ENCODE measurements at regions not wholly inside any gene's neighbourhood (a gene's known extent, or its start where the extent isn't known, plus 50 kb on each side); places are given as distances from the start of the nearest gene placed in this dataset.

- H3K4me1 Mint-ChIP-seq, result no peaks in the 10 kb centered on the region
- peaks cover 0 to 18% (median 6%) of the 10 kb centered on the region in 7 donors for H3K9me3 Mint-ChIP-seq
- peaks cover 0 to 5% (median 0%) of the 10 kb centered on the region in 3 donors for H3K27me3 Mint-ChIP-seq (ENCODE audit: low read depth in 3 of 3)
- Histone ChIP-seq H3K4me1 (ENCODE audit: control insufficient read depth in 1 of 2, insufficient read depth in 2 of 2, low read length in 2 of 2) (no peaks in the 10 kb centered on the region), H4K20me1 (ENCODE audit: insufficient read depth, low read length) (no peaks in the 10 kb centered on the region), H3K4me2 (replicated peaks; ENCODE audit: extremely low read depth, low read length, poor library complexity, severe bottlenecking) (no peak overlapping the region), H3K79me2 (ENCODE audit: insufficient read depth, low read length) (no peaks in the 10 kb centered on the region), H3K36me3 (replicated peaks in 1 of 2; ENCODE audit: control insufficient read depth in 1 of 2, insufficient read depth in 2 of 2, low read length in 2 of 2) (no peaks in the 10 kb centered on the region), H3K27ac (ENCODE audit: low read depth in 1 of 2, low read length in 2 of 2) (no peak overlapping the region), H3K27me3 (ENCODE audit: control insufficient read depth in 2 of 2, insufficient read depth in 2 of 2, low read length in 2 of 2) (no peaks in the 10 kb centered on the region), H2AFZ (ENCODE audit: insufficient read depth, low read depth, low read length, poor library complexity, severe bottlenecking) (no peak overlapping the region), H3K9me3 (replicated peaks in 1 of 2; ENCODE audit: control insufficient read depth in 1 of 2, insufficient read depth in 1 of 2, low read length in 2 of 2) (no peaks in the 10 kb centered on the region), H3K9ac (ENCODE audit: insufficient read depth, low read length, poor library complexity, severe bottlenecking) (no peak overlapping the region), H3K4me3 (replicated peaks in 1 of 3; ENCODE audit: low read depth in 2 of 3, low read length in 3 of 3) (no peak overlapping the region)
- H3K36me3 Mint-ChIP-seq, result peaks cover 0 to 2% of the 10 kb centered on the region in 2 donors
- intact Hi-C loops (cut with micrococcal nuclease), result no loop called here
- no peak overlapping the region for H3K27ac Mint-ChIP-seq
- WGBS (ENCODE audit: insufficient coverage), result no CpG with 5 or more reads among the region's 1 CpG
- no peak for DNase-seq
- no peak for TF ChIP-seq CTCF (IDR thresholded peaks at IDR 0.05)
- H3K4me3 Mint-ChIP-seq, result no peak overlapping the region
Observed at GRCh38 chr21:28832013-28832714, 160.5 kb downstream of the LTN1 start.

GRCh38 chr21:28828981-28829380 is 163.7 kb downstream of the LTN1 start:
- Histone ChIP-seq H3K4me2 (replicated peaks; ENCODE audit: extremely low read depth, low read length, poor library complexity, severe bottlenecking) (no peak overlapping the region), H3K4me3 (replicated peaks in 1 of 3; ENCODE audit: low read depth in 2 of 3, low read length in 3 of 3) (no peak overlapping the region), H3K36me3 (replicated peaks in 1 of 2; ENCODE audit: control insufficient read depth in 1 of 2, insufficient read depth in 2 of 2, low read length in 2 of 2) (no peaks in the 10 kb centered on the region), H2AFZ (ENCODE audit: insufficient read depth, low read depth, low read length, poor library complexity, severe bottlenecking) (no peak overlapping the region), H3K4me1 (ENCODE audit: control insufficient read depth in 1 of 2, insufficient read depth in 2 of 2, low read length in 2 of 2) (no peaks in the 10 kb centered on the region), H3K9me3 (replicated peaks in 1 of 2; ENCODE audit: control insufficient read depth in 1 of 2, insufficient read depth in 1 of 2, low read length in 2 of 2) (no peaks in the 10 kb centered on the region), H3K27me3 (ENCODE audit: control insufficient read depth in 2 of 2, insufficient read depth in 2 of 2, low read length in 2 of 2) (no peaks in the 10 kb centered on the region), H3K9ac (ENCODE audit: insufficient read depth, low read length, poor library complexity, severe bottlenecking) (no peak overlapping the region), H3K27ac (ENCODE audit: low read depth in 1 of 2, low read length in 2 of 2) (no peak overlapping the region), H3K79me2 (ENCODE audit: insufficient read depth, low read length) (no peaks in the 10 kb centered on the region), H4K20me1 (ENCODE audit: insufficient read depth, low read length) (no peaks in the 10 kb centered on the region)
- H3K4me1 Mint-ChIP-seq, result no peaks in the 10 kb centered on the region
- no peak overlapping the region for H3K4me3 Mint-ChIP-seq
- no CpG with 5 or more reads among the region's 1 CpG for WGBS (ENCODE audit: insufficient coverage)
- intact Hi-C loops (cut with micrococcal nuclease), result no loop called here
- H3K27ac Mint-ChIP-seq, result no peak overlapping the region
- peaks cover 0 to 2% (median 0%) of the 10 kb centered on the region in 3 donors for H3K27me3 Mint-ChIP-seq (ENCODE audit: low read depth in 3 of 3)
- peaks cover 0 to 2% of the 10 kb centered on the region in 2 donors for H3K36me3 Mint-ChIP-seq
- H3K9me3 Mint-ChIP-seq, result peaks cover 0 to 13% (median 6%) of the 10 kb centered on the region in 7 donors
- TF ChIP-seq CTCF (IDR thresholded peaks at IDR 0.05), result no peak
- no peak for DNase-seq
